ENCODE measurements at regions not wholly inside any gene's neighbourhood (a gene's known extent, or its start where the extent isn't known, plus 50 kb on each side); places are given as distances from the start of the nearest gene placed in this dataset.

GRCh38 chr10:123284022-123284421 lies 129.8 kb downstream of the BUB3 start:
- DNase-seq (ENCODE audit: low read depth) = no peak
- no peak overlapping the region for H3K4me3 ChIP-seq (ENCODE audit: low read depth, low read length)
- peak; percentile 38 for TF ChIP-seq CTCF (conservative IDR thresholded peaks at IDR 0.05; ENCODE audit: low read depth, low read length)

- DNase-seq (ENCODE audit: low read depth) = no peak
- H3K4me3 ChIP-seq (ENCODE audit: low read depth, low read length) = no peak overlapping the region
- no peak for TF ChIP-seq CTCF (conservative IDR thresholded peaks at IDR 0.05; ENCODE audit: low read depth, low read length)
These were observed 133.5 kb downstream of the BUB3 start for GRCh38 chr10:123287594-123288247.

- TF ChIP-seq CTCF (conservative IDR thresholded peaks at IDR 0.05; ENCODE audit: low read depth, low read length) = no peak
- H3K4me3 ChIP-seq (ENCODE audit: low read depth, low read length) = no peak overlapping the region
- no peak for DNase-seq (ENCODE audit: low read depth)
These were observed 135.2 kb downstream of the BUB3 start for GRCh38 chr10:123289432-123289831.

- TF ChIP-seq CTCF (conservative IDR thresholded peaks at IDR 0.05; ENCODE audit: low read depth, low read length) = no peak
- H3K4me3 ChIP-seq (ENCODE audit: low read depth, low read length) = no peak overlapping the region
- DNase-seq (ENCODE audit: low read depth) = no peak
These were observed 139.9 kb downstream of the BUB3 start for GRCh38 chr10:123294109-123294508.

GRCh38 chr10:123294886-123295285 lies 140.7 kb downstream of the BUB3 start:
- DNase-seq (ENCODE audit: low read depth) = no peak
- no peak overlapping the region for H3K4me3 ChIP-seq (ENCODE audit: low read depth, low read length)
- TF ChIP-seq CTCF (conservative IDR thresholded peaks at IDR 0.05; ENCODE audit: low read depth, low read length) = no peak

GRCh38 chr10:123295644-123296043 lies 141.4 kb downstream of the BUB3 start:
- no peak for DNase-seq (ENCODE audit: low read depth)
- TF ChIP-seq CTCF (conservative IDR thresholded peaks at IDR 0.05; ENCODE audit: low read depth, low read length) = no peak
- no peak overlapping the region for H3K4me3 ChIP-seq (ENCODE audit: low read depth, low read length)

- H3K4me3 ChIP-seq (ENCODE audit: low read depth, low read length) = no peak overlapping the region
- no peak for TF ChIP-seq CTCF (conservative IDR thresholded peaks at IDR 0.05; ENCODE audit: low read depth, low read length)
These were observed 143.0 kb downstream of the BUB3 start for GRCh38 chr10:123297175-123297574.

More at GRCh38 chr10:123297175-123297574, 143.0 kb downstream of the BUB3 start:
- no peak for DNase-seq (ENCODE audit: low read depth)

Data from epithelial cell of proximal tubule (primary cell).